SH-SY5Y (cell line): ENCODE measurements at regions not wholly inside any gene's neighbourhood (a gene's known extent, or its start where the extent isn't known, plus 50 kb on each side); places are given as distances from the start of the nearest gene placed in this dataset.

Source experiments
- GATA2 ChIP-seq: IDR thresholded peaks from 2 replicates; pipeline ENCODE4 v1.6.1; 2011; ENCODE audit warnings: mild to moderate bottlenecking, low read depth, low read length
- GATA3 ChIP-seq: IDR thresholded peaks from 2 replicates; pipeline ENCODE4 v1.6.1; 2011; ENCODE audit warnings: low read depth, mild to moderate bottlenecking, low read length, moderate library complexity

GRCh38 chr1:88088481-88088880 lies 595.6 kb upstream of the PKN2 start:
- no peak for TF ChIP-seq GATA2
- TF ChIP-seq GATA3, result no peak
